SH-SY5Y (cell line): ENCODE measurements at regions not wholly inside any gene's neighbourhood (a gene's known extent, or its start where the extent isn't known, plus 50 kb on each side); places are given as distances from the start of the nearest gene placed in this dataset.

Experiments used
- GATA2 ChIP-seq: IDR thresholded peaks from 2 replicates; pipeline ENCODE4 v1.6.1; 2011; ENCODE audit warnings: mild to moderate bottlenecking, low read depth, low read length
- GATA3 ChIP-seq: IDR thresholded peaks from 2 replicates; pipeline ENCODE4 v1.6.1; 2011; ENCODE audit warnings: low read depth, mild to moderate bottlenecking, low read length, moderate library complexity

GRCh38 chr18:62629031-62629430 is 86.3 kb upstream of the PHLPP1 start:
- no peak for TF ChIP-seq GATA3
- no peak for TF ChIP-seq GATA2

- no peak for TF ChIP-seq GATA3
- TF ChIP-seq GATA2: no peak
These were observed 84.2 kb upstream of the PHLPP1 start for GRCh38 chr18:62631173-62631572.

GRCh38 chr18:62632788-62633455 is 82.4 kb upstream of the PHLPP1 start:
- no peak for TF ChIP-seq GATA3
- TF ChIP-seq GATA2: no peak

- TF ChIP-seq GATA2 (no peak), GATA3 (no peak)
These were observed 80.9 kb upstream of the PHLPP1 start for GRCh38 chr18:62634458-62634857.

GRCh38 chr18:62634979-62635630 is 80.2 kb upstream of the PHLPP1 start:
- TF ChIP-seq GATA3 (no peak), GATA2 (no peak)

GRCh38 chr18:62637403-62637802 is 77.9 kb upstream of the PHLPP1 start:
- no peak for TF ChIP-seq GATA2
- no peak for TF ChIP-seq GATA3

GRCh38 chr18:62637807-62638687 is 77.3 kb upstream of the PHLPP1 start:
- TF ChIP-seq GATA3 (no peak), GATA2 (no peak)

GRCh38 chr18:62643181-62643580 is 72.2 kb upstream of the PHLPP1 start:
- TF ChIP-seq GATA2: no peak
- TF ChIP-seq GATA3: no peak

GRCh38 chr18:62644773-62645172 is 70.6 kb upstream of the PHLPP1 start:
- TF ChIP-seq GATA2: no peak
- no peak for TF ChIP-seq GATA3

GRCh38 chr18:62647179-62647578 is 68.2 kb upstream of the PHLPP1 start:
- no peak for TF ChIP-seq GATA2
- no peak for TF ChIP-seq GATA3

GRCh38 chr18:62648045-62648678 is 67.2 kb upstream of the PHLPP1 start:
- TF ChIP-seq GATA3: no peak
- TF ChIP-seq GATA2: no peak

GRCh38 chr18:62651276-62652056 is 63.9 kb upstream of the PHLPP1 start:
- TF ChIP-seq GATA2: no peak
- no peak for TF ChIP-seq GATA3

- TF ChIP-seq GATA2 (no peak), GATA3 (no peak)
These were observed 59.7 kb upstream of the PHLPP1 start for GRCh38 chr18:62655520-62656219.
